Naive thymus-derived CD4-positive, alpha-beta T cell (primary cell): ENCODE measurements at regions not wholly inside any gene's neighbourhood (a gene's known extent, or its start where the extent isn't known, plus 50 kb on each side); places are given as distances from the start of the nearest gene placed in this dataset.

Experiments used
- ATAC-seq: fragments of 150-1000 bp; cut with Tn5 transposase; 2 replicates; pipeline ENCODE4 v1.10.0; 2021; ENCODE audit warnings: mild to moderate bottlenecking, moderate library complexity
- CTCF ChIA-PET: fragments of 350-600 bp; sonication (Branson Sonifier 250); formaldehyde crosslinking; loops from one replicate; lab custom pipeline; 2021; ENCODE audit warnings: antibody characterized with exemption; lab: Charles Lee
- POLR2A ChIA-PET: fragments of 350-600 bp; sonication (Branson Sonifier 250); formaldehyde crosslinking; loops from one replicate; lab custom pipeline; 2021; ENCODE audit warnings: antibody characterized with exemption, inconsistent platforms; lab: Charles Lee
- DNase-seq, 9 donors: peaks; one replicate each; pipeline versions ENCODE4 v3.0.0 to v3.0.0-alpha.2; 2020 to 2022; ENCODE audit warnings: mixed read lengths in 1 of 9
- H3K27ac ChIP-seq: one replicate; pipeline ENCODE4 v1.7.0; 2013; ENCODE audit warnings: mild to moderate bottlenecking, low read depth, low read length, moderate library complexity
- H3K27me3 ChIP-seq, 2 donors: one replicate each; pipeline ENCODE4 v1.7.0; 2013; ENCODE audit warnings: low read length in 2 of 2, mild to moderate bottlenecking in 2 of 2, moderate library complexity in 2 of 2; ENCODE audit not compliant: control insufficient read depth in 2 of 2, insufficient read depth in 2 of 2
- H3K36me3 ChIP-seq, 3 experiments: 1 replicate in 2 of 3; 2 replicates in 1 of 3; pipeline ENCODE4 v1.7.0; 2013; ENCODE audit warnings: low read length in 3 of 3, mild to moderate bottlenecking in 3 of 3, moderate library complexity in 1 of 3; ENCODE audit not compliant: insufficient read depth in 3 of 3, control insufficient read depth in 2 of 3
- H3K4me1 ChIP-seq, 2 donors: one replicate each; pipeline ENCODE4 v1.7.0; 2013; ENCODE audit warnings: low read length in 2 of 2, mild to moderate bottlenecking in 2 of 2, moderate library complexity in 1 of 2; ENCODE audit not compliant: control insufficient read depth in 2 of 2, insufficient read depth in 2 of 2
- H3K4me3 ChIP-seq: 2 replicates; pipeline ENCODE4 v1.7.0; 2013; ENCODE audit warnings: mild to moderate bottlenecking, low read length
- H3K9me3 ChIP-seq, 3 experiments: 1 replicate in 2 of 3; 2 replicates in 1 of 3; pipeline ENCODE4 v1.7.0; 2013; ENCODE audit warnings: low read length in 3 of 3; ENCODE audit not compliant: control insufficient read depth in 2 of 3
- H3K27ac Mint-ChIP-seq, 9 donors: one replicate each; pipeline ENCODE4 v1.8.0; 2020 to 2022; ENCODE audit warnings: mixed read lengths in 9 of 9, mild to moderate bottlenecking in 8 of 9, moderate library complexity in 5 of 9, inconsistent platforms in 2 of 9
- H3K27me3 Mint-ChIP-seq, 5 donors: one replicate each; pipeline ENCODE4 v1.8.0; 2021 to 2022; ENCODE audit warnings: mixed read lengths in 5 of 5, mild to moderate bottlenecking in 1 of 5
- H3K36me3 Mint-ChIP-seq, 5 donors: one replicate each; pipeline ENCODE4 v1.8.0; 2020 to 2022; ENCODE audit warnings: mixed read lengths in 5 of 5, mild to moderate bottlenecking in 3 of 5, inconsistent platforms in 1 of 5
- H3K4me1 Mint-ChIP-seq, 7 donors: one replicate each; pipeline ENCODE4 v1.8.0; 2020 to 2022; ENCODE audit warnings: mixed read lengths in 7 of 7, mild to moderate bottlenecking in 3 of 7, inconsistent platforms in 1 of 7
- H3K4me3 Mint-ChIP-seq, 10 donors: one replicate each; pipeline ENCODE4 v1.8.0; 2020 to 2022; ENCODE audit warnings: mild to moderate bottlenecking in 10 of 10, mixed read lengths in 10 of 10, moderate library complexity in 6 of 10, inconsistent platforms in 2 of 10
- H3K9me3 Mint-ChIP-seq, 11 donors: one replicate each; pipeline ENCODE4 v1.8.0; 2020 to 2022; ENCODE audit warnings: mixed read lengths in 11 of 11, mild to moderate bottlenecking in 4 of 11, inconsistent platforms in 1 of 11, moderate library complexity in 1 of 11
- intact Hi-C, 2 donors: fragments of 100-400 bp; cut with micrococcal nuclease; formaldehyde crosslinking; loops; one replicate each; pipeline ENCODE4 v1.15.1; 2023

GRCh38 chr9:38285236-38285635 is 107.3 kb upstream of the ALDH1B1 start:
- intact Hi-C loops = loop anchor here in 1 of 2 donors (10.0 kb wide), 1 partner anchor 60 kb away; no protein-coding TSS in a partner anchor
- H3K9me3 Mint-ChIP-seq = peaks cover 0 to 6% (median 0%) of the 10 kb centered on the region in 11 donors
- no peak for DNase-seq
- no peak overlapping the region for H3K4me3 Mint-ChIP-seq
- Histone ChIP-seq H3K9me3 (no peaks in the 10 kb centered on the region), H3K36me3 (no peaks in the 10 kb centered on the region), H3K4me1 (no peaks in the 10 kb centered on the region), H3K27me3 (no peaks in the 10 kb centered on the region), H3K4me3 (no peak overlapping the region), H3K27ac (no peak overlapping the region)
- CTCF ChIA-PET = no interaction called here
- peaks cover 0 to 6% (median 0%) of the 10 kb centered on the region in 5 donors for H3K27me3 Mint-ChIP-seq
- ATAC-seq = no peak
- POLR2A ChIA-PET = no interaction called here
- H3K27ac Mint-ChIP-seq = no peak overlapping the region
- H3K36me3 Mint-ChIP-seq = no peaks in the 10 kb centered on the region
- H3K4me1 Mint-ChIP-seq = no peaks in the 10 kb centered on the region

- Histone ChIP-seq H3K36me3 (no peaks in the 10 kb centered on the region), H3K4me1 (no peaks in the 10 kb centered on the region), H3K9me3 (no peaks in the 10 kb centered on the region), H3K4me3 (no peak overlapping the region), H3K27ac (no peak overlapping the region), H3K27me3 (no peaks in the 10 kb centered on the region)
- H3K27ac Mint-ChIP-seq = no peak overlapping the region
- ChIA-PET POLR2A (no interaction called here), CTCF (no interaction called here)
- ATAC-seq (no peak), DNase-seq (no peak)
- H3K4me1 Mint-ChIP-seq = peaks cover 0 to 4% (median 0%) of the 10 kb centered on the region in 7 donors
- H3K27me3 Mint-ChIP-seq = peaks cover 0 to 6% (median 0%) of the 10 kb centered on the region in 5 donors
- no peak overlapping the region for H3K4me3 Mint-ChIP-seq
- no peaks in the 10 kb centered on the region for H3K36me3 Mint-ChIP-seq
- H3K9me3 Mint-ChIP-seq = peaks cover 0 to 6% (median 0%) of the 10 kb centered on the region in 11 donors
- intact Hi-C loops = loop anchor here in 1 of 2 donors (10.0 kb wide), 1 partner anchor 60 kb away; no protein-coding TSS in a partner anchor
These were observed 107.9 kb upstream of the ALDH1B1 start for GRCh38 chr9:38284588-38285051.

- Histone ChIP-seq H3K4me1 (peaks cover 0 to 2% of the 10 kb centered on the region in 2 donors), H3K27ac (no peak overlapping the region), H3K9me3 (no peaks in the 10 kb centered on the region), H3K36me3 (no peaks in the 10 kb centered on the region), H3K27me3 (no peaks in the 10 kb centered on the region), H3K4me3 (no peak overlapping the region)
- Mint-ChIP-seq H3K4me1 (peaks cover 1 to 9% (median 5%) of the 10 kb centered on the region in 7 donors), H3K4me3 (no peak overlapping the region), H3K9me3 (peaks cover 0 to 6% (median 0%) of the 10 kb centered on the region in 11 donors), H3K36me3 (no peaks in the 10 kb centered on the region), H3K27me3 (peaks cover 0 to 9% (median 0%) of the 10 kb centered on the region in 5 donors), H3K27ac (no peak overlapping the region)
- ATAC-seq (no peak), DNase-seq (no peak)
- intact Hi-C loops = loop anchor here in 1 of 2 donors (10.0 kb wide), 1 partner anchor 61 kb away; no protein-coding TSS in a partner anchor
- ChIA-PET CTCF (no interaction called here), POLR2A (no interaction called here)
These were observed 108.4 kb upstream of the ALDH1B1 start for GRCh38 chr9:38284039-38284575.

GRCh38 chr9:38282756-38283155 is 109.7 kb upstream of the ALDH1B1 start:
- no peaks in the 10 kb centered on the region for H3K36me3 ChIP-seq
- POLR2A ChIA-PET = no interaction called here
- Mint-ChIP-seq H3K4me1 (peaks cover 6 to 19% (median 16%) of the 10 kb centered on the region in 7 donors), H3K9me3 (peaks cover 0 to 6% (median 0%) of the 10 kb centered on the region in 11 donors), H3K27ac (no peak overlapping the region), H3K36me3 (no peaks in the 10 kb centered on the region), H3K4me3 (no peak overlapping the region), H3K27me3 (peaks cover 0 to 9% (median 0%) of the 10 kb centered on the region in 5 donors)
- no peaks in the 10 kb centered on the region for H3K27me3 ChIP-seq
- H3K4me3 ChIP-seq = no peak overlapping the region
- H3K9me3 ChIP-seq = no peaks in the 10 kb centered on the region
- intact Hi-C loops = loop anchor here in 1 of 2 donors (10.0 kb wide), 1 partner anchor 62 kb away; no protein-coding TSS in a partner anchor
- no peak overlapping the region for H3K27ac ChIP-seq
- DNase-seq (no peak), ATAC-seq (no peak)
- H3K4me1 ChIP-seq = peaks cover 0 to 14% of the 10 kb centered on the region in 2 donors
- CTCF ChIA-PET = no interaction called here

- POLR2A ChIA-PET = no interaction called here
- Mint-ChIP-seq H3K4me1 (peaks cover 8 to 24% (median 19%) of the 10 kb centered on the region in 7 donors), H3K9me3 (peaks cover 0 to 6% (median 0%) of the 10 kb centered on the region in 11 donors), H3K4me3 (no peak overlapping the region), H3K27ac (no peak overlapping the region), H3K36me3 (no peaks in the 10 kb centered on the region), H3K27me3 (peaks cover 0 to 9% (median 0%) of the 10 kb centered on the region in 5 donors)
- Histone ChIP-seq H3K9me3 (no peaks in the 10 kb centered on the region), H3K27me3 (no peaks in the 10 kb centered on the region), H3K27ac (no peak overlapping the region), H3K4me3 (no peak overlapping the region), H3K4me1 (peaks cover 0 to 14% of the 10 kb centered on the region in 2 donors), H3K36me3 (no peaks in the 10 kb centered on the region)
- intact Hi-C loops = loop anchor here in 1 of 2 donors (10.0 kb wide), 1 partner anchor 63 kb away; no protein-coding TSS in a partner anchor
- ATAC-seq (no peak), DNase-seq (no peak)
- CTCF ChIA-PET = no interaction called here
These were observed 110.6 kb upstream of the ALDH1B1 start for GRCh38 chr9:38281917-38282316.

GRCh38 chr9:38281196-38281595 is 111.3 kb upstream of the ALDH1B1 start:
- Histone ChIP-seq H3K27me3 (no peaks in the 10 kb centered on the region), H3K4me3 (no peak overlapping the region), H3K27ac (no peak overlapping the region), H3K36me3 (no peaks in the 10 kb centered on the region), H3K9me3 (no peaks in the 10 kb centered on the region), H3K4me1 (peaks cover 0 to 14% of the 10 kb centered on the region in 2 donors)
- ChIA-PET CTCF (no interaction called here), POLR2A (no interaction called here)
- Mint-ChIP-seq H3K36me3 (no peaks in the 10 kb centered on the region), H3K27me3 (peaks cover 0 to 9% (median 0%) of the 10 kb centered on the region in 5 donors), H3K27ac (no peak overlapping the region), H3K4me3 (no peak overlapping the region), H3K4me1 (peaks cover 8 to 24% (median 19%) of the 10 kb centered on the region in 7 donors), H3K9me3 (peaks cover 0 to 6% (median 0%) of the 10 kb centered on the region in 11 donors)
- intact Hi-C loops = loop anchor here in 1 of 2 donors (10.0 kb wide), 1 partner anchor 64 kb away; no protein-coding TSS in a partner anchor
- DNase-seq (no peak), ATAC-seq (no peak)
